GM18907 (cell line): ENCODE measurements at regions not wholly inside any gene's neighbourhood (a gene's known extent, or its start where the extent isn't known, plus 50 kb on each side); places are given as distances from the start of the nearest gene placed in this dataset.

Experiments
- ATAC-seq: cut with Tn5 transposase; IDR thresholded peaks from one replicate; pipeline ENCODE4 v1.9.1; 2021; ENCODE audit warnings: mild to moderate bottlenecking, moderate library complexity; ENCODE audit not compliant: unreplicated experiment

DNA sequence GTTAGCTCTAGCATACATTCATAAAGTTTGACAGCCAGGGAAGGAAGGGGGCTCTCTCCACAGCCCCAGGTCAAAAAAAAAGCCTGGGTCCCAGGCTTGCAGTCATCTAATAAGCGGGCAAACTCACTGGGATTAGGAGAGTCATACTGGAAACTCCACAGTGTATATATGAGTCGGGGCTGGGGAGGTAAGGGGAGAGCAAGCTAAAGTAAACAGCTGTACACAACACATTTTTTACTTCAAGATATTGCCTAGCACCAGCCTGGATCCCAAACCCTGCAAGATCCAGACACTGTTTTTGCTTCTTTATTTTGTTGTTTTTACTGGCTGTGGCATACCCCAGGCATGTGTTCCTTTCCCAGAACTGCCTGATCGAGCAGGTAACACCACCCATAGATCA lies 291.3 kb upstream of the TANK start:
- no peak for ATAC-seq

DNA sequence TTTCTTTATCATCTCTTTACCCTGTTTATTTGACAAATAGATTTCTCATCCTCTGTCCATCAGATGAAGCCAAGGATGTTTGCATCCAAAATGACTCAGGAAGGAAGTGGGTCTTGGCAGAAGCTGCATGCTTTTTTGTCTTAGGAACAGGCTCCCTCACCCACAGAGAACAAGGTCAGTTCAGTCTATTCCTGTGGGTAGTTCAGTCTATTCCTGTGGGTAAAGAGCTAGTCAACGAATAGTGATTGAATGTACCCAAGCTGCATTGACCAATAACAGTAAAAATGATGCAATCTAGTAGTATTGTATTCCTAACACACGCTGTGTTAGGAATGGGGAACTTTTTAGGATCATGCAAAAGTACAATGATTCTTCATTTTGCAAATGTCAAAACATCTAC lies 290.8 kb upstream of the TANK start:
- ATAC-seq: no peak

DNA sequence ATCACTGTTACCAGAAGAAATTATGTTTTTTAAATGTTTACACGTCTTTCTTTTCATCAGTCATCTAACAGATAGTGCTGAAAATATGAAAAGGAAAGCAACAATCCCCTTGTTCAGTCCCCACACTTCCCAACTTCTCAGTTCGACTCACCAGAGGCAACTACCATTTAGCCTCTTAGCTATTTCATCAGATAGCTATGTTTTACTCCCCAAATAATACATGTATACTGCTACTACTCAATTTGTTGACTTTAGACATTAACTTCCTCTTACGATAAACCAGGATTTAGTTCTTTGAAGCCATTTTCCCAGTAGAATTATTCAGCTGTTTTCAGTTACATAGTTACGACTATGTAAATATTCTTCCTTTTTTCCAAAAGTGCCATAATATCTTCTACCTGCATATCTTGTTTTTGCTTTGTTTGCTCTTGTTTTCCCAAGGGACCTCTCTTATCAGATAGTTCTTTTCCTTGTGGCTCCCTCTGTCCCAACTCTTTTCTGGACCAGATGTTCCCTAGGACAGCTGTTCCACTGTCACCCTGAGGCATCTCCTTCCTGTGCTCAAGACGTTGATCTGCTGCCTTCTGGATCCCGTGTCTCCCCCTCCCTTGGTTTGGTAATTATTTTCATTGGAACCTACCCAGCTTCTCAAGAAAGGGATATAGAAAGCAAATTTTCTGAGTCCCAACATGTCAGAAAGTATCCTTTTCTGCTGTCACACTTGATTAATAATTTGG lies 289.3 kb upstream of the TANK start:
- ATAC-seq: no peak

DNA sequence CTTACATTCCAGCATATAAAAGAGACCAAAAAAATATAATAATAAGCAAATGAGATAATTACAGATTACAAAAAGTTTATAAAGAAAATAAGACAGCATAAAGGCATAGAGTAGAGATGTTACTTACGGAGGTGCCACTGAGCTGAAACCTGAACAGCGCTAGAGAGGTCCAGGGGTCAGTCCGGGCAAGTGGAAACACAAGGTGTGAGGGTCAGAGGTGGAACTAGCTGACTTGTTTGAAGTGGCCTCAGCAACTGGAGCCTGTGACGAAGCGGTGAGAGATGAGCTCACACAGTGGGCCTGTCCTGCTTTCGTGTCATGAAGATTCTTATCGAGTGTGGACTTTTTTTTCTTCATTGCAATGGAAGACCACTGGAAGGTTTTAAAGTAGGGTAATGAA lies 288.3 kb upstream of the TANK start:
- no peak for ATAC-seq

DNA sequence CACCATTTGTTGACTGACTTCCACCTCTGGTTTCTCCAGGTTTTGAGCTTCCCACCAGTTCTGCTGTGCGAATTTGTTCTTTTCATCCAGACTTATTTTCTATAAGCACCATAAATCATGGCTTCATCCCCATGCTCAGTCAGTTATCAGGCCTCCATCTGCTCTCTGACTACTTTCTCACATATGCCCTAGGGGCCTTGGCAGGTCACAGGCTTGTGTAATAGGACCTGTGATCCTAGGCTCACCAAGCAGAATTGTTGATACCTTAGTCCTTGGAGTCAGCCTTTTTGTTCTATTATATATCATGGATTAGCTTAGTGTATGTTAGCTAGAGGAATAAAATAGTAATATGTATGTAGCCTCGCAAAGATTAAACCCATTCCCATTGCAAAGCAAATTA lies 284.2 kb upstream of the TANK start:
- no peak for ATAC-seq

DNA sequence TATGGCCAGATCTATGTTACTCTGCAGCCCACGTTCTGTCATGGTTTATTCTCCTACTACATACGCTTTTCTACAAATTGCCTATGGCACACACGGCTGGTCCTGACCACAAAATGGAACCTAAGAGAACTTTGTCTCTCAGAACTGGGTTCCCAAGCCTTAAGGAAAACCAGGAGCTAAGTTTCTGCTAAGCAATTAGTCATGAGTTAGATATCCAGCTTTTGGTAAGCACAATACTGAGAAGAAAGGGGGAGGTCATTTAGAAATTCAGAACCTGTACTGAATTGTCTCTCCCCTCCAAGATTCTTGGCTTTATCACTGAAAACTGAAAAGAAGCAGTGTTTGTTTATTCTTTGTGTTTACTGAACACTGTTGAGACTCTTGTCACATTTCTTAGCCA lies 283.5 kb upstream of the TANK start:
- no peak for ATAC-seq

DNA sequence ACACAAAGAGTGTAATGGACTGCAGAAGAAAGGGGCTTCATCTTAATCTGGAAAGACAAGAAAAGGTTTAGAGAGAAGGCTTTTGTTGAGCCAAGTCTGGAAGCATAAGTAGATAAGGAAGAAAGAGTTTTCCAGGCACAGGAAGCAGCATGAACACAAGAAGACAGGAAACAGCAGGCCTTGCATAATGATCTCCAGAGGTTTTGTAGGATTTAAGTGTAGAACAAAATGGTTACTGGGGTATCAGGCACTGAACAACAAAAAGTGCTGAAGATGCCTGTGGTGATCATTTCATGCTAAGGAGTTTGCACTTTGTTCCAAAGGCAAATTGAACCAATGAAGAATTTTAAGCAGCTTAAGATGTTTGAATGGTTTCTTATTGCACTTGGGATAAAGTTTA lies 281.6 kb upstream of the TANK start:
- ATAC-seq: no peak

DNA sequence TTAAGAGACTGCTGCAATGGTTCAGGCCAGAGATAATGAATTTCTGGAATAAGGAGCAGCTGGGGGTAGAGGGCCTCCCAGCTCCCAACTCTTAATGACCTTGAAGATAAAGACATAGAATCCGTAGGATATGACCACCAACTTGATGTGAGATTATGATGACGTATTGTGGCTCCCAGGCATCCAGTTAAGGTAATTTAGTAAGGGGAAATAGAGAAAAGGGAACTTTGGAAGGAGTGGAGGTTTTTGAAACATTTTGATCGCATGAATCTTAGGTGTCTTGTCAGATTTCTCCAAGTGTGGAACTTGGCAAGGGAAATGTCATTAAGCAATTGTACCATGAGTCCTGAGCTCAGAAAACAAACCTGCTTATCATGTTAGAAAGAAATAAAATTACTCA lies 277.3 kb upstream of the TANK start:
- ATAC-seq: no peak

DNA sequence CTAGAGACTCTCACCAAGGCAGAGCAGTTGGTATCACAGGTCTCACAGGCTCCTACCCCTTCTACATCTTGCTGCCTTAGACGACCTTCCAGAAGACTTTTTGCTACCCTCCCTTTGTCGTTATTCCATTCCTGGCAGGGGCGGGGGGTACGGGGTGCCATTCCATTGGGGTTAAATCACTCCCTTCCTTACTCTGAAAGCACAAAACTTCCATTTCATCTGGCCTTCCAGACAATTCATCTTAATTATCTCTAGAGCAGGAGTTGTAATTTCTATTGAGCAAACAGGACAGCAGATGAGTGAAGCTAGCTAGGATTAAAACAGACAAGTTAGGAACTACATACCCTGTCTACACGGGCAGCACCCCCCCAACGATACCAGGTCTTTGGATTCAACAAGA lies 276.2 kb upstream of the TANK start:
- no peak for ATAC-seq

DNA sequence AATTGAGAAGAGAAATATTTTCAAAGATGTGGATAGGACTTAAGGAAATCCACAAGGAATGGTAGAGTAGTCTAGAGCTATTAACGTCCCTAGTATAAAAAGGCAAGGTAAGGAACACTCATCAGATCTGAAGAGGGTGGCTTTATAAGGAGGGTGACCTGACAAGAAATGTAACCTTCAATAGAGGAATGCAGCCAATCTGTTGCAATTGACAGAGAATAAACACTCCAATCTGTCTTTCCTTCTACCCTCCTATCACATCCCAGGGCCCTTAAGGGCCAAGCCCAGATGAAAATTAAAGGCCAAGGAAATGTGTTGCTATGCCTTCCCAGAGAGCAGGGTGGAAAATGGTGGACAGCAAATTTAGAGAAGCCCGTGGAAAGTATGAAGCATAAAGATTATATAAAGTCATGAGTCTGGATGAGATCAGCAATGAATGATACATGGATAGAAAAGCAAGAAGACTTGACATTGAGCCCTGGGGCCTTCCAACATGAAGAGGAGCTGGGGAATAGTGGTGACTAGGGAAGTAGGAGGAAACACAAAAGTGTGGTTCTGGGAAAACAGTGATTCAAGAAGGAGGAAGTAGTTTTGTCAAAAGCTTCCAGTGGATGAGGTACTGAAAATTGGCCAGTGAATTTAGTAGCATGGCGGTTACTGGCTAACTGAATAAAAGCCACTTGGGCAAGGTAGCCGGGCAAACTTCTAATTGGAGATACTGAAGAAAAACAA lies 270.6 kb upstream of the TANK start:
- ATAC-seq: no peak

DNA sequence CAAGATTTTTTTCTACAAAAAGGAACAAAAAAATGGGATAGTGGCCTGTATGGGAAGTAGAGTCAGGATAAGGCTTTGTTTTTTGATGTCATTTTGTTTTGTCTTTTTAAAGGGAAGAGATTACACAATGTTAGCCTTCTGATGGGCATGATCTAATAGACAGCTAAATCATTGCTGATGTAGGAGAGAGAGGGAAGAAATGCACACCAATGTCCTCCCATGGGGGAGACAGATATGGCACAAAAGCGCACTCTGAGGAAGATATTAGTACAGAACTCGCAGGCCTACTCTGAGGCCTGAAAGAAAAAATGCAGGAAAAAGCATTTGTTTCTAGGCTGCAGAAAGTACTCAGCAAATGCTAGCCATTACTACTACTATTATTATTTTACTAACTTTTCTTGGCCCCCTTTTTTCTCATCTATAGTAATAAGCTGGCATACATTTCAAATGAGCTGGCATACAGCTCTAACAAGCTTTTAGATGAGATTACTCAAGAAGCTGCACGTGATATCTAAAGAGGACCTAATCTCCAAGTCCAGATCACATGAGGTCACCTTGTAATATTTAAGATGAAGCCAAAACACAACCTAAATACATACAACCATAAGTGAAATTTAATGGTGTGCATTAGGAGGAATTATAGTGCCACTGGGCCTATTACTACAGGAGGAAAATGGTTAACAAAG lies 269.4 kb upstream of the TANK start:
- ATAC-seq: no peak

DNA sequence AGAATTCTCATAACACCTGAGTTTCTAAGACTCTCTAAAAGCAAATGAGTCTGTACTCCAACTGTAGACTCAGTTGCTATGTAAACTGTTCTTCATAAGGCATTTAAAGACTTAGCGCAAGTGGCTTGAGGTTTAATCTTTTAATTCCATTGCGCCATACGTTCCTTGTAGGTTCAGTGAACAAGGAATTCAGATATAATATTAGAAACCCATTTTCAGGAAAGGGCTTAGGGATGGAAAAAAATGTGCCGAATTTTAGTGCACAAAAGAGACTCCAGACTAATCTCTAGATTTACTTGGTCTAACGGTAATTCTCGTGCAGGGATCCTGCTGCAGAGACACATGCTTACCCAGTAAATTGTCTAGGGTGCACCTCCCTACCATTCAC lies 268.9 kb upstream of the TANK start:
- ATAC-seq: no peak

DNA sequence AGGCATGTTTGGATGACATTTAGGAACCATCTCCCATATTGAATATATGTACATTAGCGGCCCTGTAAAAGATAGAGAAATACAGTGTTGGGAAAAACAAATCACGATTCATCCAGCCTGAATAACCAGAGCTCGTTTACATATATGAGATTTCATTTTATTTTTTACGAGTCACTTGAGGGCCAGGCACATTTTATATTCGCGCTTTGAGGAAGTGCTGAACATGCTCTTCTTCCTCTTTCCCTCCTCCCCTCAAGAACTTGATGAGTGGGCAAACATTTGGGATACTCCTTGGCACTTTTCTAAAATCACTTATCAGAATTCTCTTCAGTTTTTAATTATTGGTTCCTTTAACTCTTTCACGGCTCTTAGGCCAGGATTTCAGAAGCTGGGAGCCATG lies 268.0 kb upstream of the TANK start:
- ATAC-seq: no peak

DNA sequence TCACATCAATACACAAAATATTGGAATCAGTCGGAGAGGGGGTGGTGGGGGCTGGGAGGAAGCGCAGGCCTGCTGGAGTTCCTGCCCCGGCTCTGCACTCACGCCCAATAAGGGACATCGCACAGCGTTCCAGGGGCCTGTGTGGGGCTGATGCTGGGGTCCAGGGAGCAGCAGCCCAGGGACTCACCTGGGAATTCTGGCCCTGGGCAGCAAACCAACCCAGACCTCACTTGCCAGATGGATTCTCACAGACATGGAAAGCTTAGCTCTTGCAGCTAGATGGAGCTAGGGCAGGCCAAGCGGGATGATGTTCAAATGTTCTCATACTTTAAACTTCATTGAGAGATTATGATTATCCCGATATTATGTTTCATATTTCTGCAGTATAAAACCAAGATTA lies 266.6 kb upstream of the TANK start:
- ATAC-seq: no peak

DNA sequence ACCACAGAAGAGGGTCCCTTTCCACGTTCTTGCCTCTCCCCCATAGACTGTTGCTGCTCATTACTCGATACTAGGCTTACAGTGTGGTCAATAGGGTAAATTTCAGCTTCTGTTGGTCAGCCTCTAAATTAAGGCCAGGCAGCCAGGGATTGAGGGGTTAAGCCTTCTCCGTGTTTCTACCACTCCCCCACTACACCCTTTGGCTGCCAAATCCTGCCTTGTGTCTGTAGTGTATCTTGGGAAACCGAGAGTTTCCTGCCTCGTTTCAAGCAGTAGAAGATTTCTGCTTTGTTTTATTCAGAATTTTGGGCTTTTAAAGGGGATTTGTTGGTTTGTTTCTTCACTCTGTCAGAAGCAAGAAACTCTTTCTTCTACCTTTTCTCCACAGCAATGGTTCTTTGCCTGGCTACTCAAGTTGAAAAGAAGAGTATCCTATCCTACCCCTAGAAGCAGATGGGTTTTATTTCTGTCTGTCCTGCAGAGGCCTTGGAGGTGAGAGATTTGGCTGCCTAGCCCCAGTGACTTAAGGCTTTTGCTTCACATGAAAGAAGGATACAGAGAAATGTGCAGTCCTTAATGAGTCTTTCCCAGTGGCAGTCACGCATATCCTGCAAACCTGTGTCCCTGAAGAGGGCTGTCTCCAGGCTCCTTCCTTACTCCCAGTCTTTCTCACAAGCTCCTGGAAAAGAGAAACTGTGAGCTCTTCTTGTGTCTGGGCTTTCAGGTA lies 261.5 kb upstream of the TANK start:
- no peak for ATAC-seq

DNA sequence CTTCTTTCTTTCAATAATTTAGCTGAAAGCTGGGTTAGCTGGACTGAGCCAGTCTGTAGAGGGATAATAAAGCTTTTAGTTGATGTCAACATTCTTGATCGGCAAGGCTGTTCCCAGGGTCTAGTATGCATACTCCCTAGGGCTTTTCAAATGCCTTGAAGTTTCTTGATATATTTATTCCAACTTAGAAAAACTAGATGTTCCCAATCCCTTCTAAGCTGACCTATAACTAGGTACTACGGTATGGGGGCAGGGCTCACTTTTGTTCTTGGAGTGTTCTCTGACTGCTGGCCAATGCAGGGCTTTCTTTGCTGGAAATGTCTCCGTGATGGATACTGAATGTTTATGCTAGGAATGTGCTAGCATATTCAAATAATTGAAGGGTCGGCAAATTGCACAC lies 258.6 kb upstream of the TANK start:
- ATAC-seq: no peak

DNA sequence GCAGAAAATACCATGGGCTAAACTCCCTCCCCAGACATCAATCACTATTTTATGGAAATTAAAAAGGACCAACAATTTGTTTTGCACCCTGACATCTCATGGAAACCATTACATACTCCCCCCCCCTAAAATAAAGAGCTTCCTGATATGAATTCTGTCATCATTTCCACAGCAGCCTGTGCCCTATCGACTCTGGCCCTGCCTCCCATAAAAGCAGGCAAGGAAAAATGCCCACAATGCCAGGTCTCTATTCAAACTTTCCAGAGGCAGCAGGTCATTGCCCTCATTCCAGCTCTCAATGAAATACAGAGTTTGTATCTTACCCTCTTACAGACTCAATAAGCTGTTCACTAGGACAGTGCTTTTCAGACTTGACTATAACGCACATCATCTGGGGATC lies 254.4 kb upstream of the TANK start:
- no peak for ATAC-seq

DNA sequence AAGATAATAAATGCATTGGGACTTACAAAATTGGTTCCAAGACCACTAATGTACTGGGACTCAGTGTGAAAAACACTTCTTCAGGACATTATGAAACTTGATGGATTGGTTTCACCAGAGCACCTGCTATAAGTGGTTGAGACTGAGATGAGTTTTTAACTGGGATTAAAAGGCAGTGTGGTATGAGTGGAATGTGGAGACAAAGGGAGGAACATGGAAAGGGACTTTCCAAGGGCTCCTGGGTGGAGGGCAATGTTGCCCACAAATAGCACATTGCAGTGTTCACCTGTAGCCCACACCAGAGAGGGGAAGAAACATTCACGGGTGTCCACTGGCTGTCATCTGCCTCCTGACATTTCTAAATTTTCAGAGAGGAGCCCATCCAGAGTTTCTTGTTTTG lies 253.3 kb upstream of the TANK start:
- ATAC-seq: no peak

DNA sequence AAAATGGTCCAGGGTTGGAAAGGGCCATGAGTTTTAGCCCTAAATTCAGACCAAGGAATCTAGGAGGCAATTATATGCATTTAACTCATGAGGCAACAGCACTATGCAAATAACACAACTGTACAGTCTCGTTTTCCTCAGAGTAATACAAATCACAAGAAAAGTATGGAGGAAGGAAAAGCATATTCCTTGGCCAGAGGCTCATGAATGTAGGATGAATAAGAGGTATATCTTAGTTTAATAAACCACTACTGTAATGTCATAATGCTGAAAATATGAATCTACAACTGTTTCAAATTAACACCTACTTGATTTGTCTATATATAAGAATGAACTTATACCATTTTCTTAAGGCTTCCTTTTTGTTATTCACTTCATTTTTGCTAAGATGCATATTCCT lies 252.5 kb upstream of the TANK start:
- no peak for ATAC-seq

DNA sequence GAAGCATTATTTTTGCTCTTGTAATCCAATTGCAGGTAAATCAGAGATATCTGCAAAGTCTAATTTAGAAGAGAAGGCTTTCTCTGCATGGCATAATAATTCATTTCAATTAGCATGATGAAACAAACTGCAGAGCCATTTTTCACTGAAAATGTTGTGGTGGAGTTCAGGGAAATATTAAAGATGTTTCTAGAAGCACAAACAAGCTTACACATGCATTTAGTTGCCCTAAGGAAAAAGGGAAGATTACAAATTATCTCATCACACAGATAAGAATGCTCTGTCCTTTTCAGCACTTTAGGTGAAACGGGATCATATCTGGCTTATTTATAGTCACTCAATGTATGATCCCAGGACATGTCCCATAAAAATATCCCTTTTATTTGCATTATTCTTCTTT lies 252.1 kb upstream of the TANK start:
- no peak for ATAC-seq

DNA sequence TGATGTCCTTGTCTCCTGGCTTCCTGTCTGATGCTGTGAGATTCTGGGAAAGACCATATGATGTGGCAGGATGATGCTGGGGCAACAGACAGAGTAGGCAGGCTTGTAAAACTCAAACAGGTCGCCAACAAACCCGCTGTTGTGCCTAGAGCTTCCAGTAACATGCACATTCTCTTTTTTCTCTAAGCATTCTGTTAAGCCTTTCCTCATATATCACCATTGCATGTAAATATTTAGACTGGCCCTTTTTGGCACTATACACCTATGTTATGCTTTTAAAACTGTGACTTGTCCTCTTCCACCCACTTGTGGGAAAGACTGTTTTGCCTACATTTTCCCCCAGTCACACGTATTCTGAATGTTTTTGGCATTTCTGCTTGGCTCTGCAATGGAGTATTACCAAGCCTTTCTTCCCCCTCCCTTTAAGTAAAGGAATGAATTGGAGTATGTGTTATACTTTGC lies 250.4 kb upstream of the TANK start:
- no peak for ATAC-seq

DNA sequence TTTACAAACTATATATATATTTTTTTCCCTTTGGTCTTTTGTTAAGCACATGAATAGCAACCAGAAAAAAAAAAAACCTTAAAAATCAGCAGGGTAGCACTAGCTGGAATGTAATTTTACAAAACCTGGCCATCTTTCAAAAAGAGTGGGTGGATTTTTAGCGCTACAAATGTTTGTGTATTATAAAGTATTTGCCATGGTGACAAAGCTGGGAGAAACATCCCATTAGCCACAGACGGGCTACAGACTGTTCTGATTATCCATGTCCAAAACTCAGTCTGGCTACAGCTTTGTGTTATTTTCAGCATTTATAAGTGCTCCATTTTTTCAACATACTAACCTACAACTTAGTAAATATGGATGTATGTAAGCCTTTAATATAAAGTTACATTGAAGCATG lies 249.5 kb upstream of the TANK start:
- ATAC-seq: no peak
